ENCODE measurements at regions not wholly inside any gene's neighbourhood (a gene's known extent, or its start where the extent isn't known, plus 50 kb on each side); places are given as distances from the start of the nearest gene placed in this dataset.

DNA sequence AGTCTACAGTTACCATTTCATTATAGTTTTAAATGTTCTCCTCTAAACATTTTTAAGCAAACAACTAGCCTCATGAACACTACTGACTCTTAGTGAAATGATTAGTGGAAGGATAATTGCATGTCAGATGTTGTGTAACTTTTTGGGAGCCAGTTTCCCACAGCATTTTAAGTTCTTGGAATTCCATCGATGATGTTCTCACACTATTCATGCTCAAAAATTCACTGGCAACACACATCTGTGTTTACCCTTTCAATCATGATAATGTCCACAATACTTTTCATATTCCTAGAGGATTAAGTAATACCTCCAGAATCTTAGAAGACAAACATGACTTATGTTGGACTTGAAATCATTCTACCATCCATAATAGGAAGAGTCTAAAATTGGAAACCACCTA, 678.1 kb upstream of the ID4 start:
- no peak for DNase-seq (ENCODE audit: low read depth, low spot score)
- ChIA-PET POLR2A (no interaction called here), CTCF (no interaction called here)
- no peak overlapping the region for H3K4me3 ChIP-seq (ENCODE audit: low read depth, low read length)
- TF ChIP-seq, protein P1, sequence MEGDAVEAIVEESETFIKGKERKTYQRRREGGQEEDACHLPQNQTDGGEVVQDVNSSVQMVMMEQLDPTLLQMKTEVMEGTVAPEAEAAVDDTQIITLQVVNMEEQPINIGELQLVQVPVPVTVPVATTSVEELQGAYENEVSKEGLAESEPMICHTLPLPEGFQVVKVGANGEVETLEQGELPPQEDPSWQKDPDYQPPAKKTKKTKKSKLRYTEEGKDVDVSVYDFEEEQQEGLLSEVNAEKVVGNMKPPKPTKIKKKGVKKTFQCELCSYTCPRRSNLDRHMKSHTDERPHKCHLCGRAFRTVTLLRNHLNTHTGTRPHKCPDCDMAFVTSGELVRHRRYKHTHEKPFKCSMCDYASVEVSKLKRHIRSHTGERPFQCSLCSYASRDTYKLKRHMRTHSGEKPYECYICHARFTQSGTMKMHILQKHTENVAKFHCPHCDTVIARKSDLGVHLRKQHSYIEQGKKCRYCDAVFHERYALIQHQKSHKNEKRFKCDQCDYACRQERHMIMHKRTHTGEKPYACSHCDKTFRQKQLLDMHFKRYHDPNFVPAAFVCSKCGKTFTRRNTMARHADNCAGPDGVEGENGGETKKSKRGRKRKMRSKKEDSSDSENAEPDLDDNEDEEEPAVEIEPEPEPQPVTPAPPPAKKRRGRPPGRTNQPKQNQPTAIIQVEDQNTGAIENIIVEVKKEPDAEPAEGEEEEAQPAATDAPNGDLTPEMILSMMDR (IDR thresholded peaks at IDR 0.05; ENCODE audit: insufficient read depth, low read length, missing control alignments), result no peak

DNA sequence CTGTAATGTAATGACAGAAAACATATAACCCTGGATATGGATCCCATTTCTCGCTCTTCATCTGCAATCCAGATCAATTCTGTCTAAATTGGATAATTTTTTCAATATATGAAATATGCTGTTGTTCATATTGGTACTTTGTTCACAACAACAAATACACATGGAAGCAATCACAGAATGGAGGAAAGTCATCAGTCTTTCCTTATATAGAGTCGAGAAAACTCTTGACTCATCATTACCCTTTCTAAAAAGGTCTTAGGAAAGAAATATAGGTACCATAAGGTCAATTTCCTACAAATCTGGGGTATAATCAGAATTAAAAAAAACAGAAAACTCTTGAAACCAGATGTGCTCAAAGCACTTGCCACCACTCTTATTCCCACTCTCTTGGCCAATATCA, 677.6 kb upstream of the ID4 start:
- TF ChIP-seq, protein P1 (IDR thresholded peaks at IDR 0.05; ENCODE audit: insufficient read depth, low read length, missing control alignments), result no peak
- POLR2A ChIA-PET, result no interaction called here
- CTCF ChIA-PET, result no interaction called here

DNA sequence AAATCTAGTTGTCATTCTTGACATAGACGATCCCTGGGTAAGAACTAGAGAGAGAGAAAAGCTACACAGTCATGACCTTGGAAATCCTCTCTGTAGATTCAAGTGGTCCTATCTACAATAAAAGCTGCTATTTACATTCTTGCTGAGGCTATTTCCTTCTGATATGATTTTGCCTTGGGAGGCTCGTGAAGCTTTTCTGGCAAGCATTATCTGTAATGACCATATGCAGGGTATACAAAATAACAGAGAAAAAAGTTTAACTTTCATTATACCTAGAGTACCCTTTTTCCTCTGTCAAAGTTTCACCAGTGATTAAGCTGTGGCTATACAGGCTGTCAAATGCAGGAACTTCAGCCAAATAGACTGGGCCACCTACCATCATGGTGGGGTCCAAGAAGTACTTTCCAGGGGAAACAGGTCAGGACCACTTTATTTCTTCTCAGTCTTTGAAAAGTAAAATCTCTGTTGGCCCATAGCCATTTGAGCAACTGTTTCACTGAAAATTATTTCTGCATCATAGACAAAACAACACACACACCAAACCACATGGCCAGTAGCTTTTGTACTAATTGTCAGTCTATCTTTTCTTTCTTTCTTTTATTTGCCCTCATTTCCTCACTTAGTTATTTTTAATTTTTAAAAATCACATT, 677.0 kb upstream of the ID4 start:
- POLR2A ChIA-PET, result no interaction called here
- CTCF ChIA-PET, result no interaction called here
- no peak for DNase-seq (ENCODE audit: low read depth, low spot score)
- H3K4me3 ChIP-seq (ENCODE audit: low read depth, low read length), result no peak overlapping the region
- TF ChIP-seq, protein P1 (IDR thresholded peaks at IDR 0.05; ENCODE audit: insufficient read depth, low read length, missing control alignments), result no peak

More for the DNA sequence above, 677.6 kb upstream of the ID4 start:
- no peak overlapping the region for H3K4me3 ChIP-seq (ENCODE audit: low read depth, low read length)
- no peak for DNase-seq (ENCODE audit: low read depth, low spot score)

DNA sequence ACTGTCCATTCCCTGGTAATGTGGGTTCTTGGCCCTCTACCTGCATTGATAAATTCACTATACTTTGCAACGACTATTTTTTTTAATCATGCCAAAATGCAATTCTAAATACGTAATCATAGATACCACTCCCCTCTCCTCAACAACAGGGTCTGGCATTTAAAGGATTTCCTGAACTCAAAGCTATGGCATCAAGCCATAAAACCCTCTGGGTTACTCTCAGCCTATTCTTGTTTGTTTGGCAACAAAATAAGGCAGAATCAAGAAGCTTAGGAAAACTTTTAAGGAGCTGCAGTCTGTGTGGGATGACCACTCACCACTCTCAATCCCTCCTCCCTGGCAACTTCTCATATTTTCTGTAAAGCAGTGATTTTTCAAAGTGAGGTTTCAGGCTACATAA, 669.9 kb upstream of the ID4 start:
- TF ChIP-seq, protein P1 (IDR thresholded peaks at IDR 0.05; ENCODE audit: insufficient read depth, low read length, missing control alignments), result no peak
- POLR2A ChIA-PET, result no interaction called here
- CTCF ChIA-PET, result no interaction called here
- no peak overlapping the region for H3K4me3 ChIP-seq (ENCODE audit: low read depth, low read length)
- no peak for DNase-seq (ENCODE audit: low read depth, low spot score)

DNA sequence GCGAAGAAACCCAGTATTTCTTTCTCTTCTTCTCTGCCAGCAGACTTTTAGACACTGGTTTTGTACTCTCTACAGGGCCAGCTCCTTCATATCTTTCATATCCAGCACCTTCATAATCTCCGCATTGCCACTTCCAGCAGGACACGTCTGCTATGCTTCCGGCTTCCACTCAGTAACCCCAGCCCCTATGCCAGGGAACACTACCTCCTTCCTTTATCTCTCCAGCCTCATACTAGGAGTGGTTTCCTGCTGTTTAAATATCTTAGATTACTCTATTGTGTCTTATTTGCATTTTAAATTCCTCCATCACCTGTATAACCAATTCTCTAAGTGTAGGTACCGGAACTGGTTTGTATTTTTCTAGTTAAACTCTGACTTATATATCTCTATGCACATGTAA, 667.8 kb upstream of the ID4 start:
- ChIA-PET CTCF (no interaction called here), POLR2A (no interaction called here)
- no peak overlapping the region for H3K4me3 ChIP-seq (ENCODE audit: low read depth, low read length)
- TF ChIP-seq, protein P1 (IDR thresholded peaks at IDR 0.05; ENCODE audit: insufficient read depth, low read length, missing control alignments), result no peak
- DNase-seq (ENCODE audit: low read depth, low spot score), result no peak

DNA sequence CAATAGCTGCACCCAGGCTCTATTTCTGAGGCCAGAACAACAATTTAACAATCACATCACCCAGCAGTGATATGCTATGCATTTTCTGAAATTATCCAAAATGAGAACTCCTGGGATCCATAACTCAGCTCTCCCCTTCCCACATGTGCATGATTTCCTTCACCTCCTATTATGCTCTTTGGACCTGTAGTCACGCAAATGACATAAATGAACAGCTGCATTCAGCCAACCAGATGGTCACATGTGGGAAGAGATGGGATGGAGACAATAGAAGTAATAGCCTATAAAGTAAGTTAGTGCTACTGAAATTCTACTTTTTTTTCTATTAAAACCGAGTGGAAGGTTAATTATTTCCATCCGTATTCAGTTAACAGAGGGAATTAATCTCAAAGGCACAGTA, 662.1 kb upstream of the ID4 start:
- TF ChIP-seq, protein P1 (IDR thresholded peaks at IDR 0.05; ENCODE audit: insufficient read depth, low read length, missing control alignments), result no peak
- DNase-seq (ENCODE audit: low read depth, low spot score), result no peak
- no peak overlapping the region for H3K4me3 ChIP-seq (ENCODE audit: low read depth, low read length)
- CTCF ChIA-PET, result no interaction called here
- POLR2A ChIA-PET, result no interaction called here

All from AG04449 (cell line).